Lung (tissue), 11 donors: ENCODE measurements at regions not wholly inside any gene's neighbourhood (a gene's known extent, or its start where the extent isn't known, plus 50 kb on each side); places are given as distances from the start of the nearest gene placed in this dataset.
A peak's percentile ranks its signal among the peaks of the same experiment; 100 is the strongest.

Source experiments
- ATAC-seq: fragments of 200-7000 bp; cut with Tn5 transposase; one replicate; pipeline ENCODE4 v1.9.1; 2020; ENCODE audit warnings: moderate number of reproducible peaks; ENCODE audit not compliant: insufficient read depth, low FRiP score
- DNase-seq, 3 donors: peaks; one replicate each; pipeline ENCODE4 v3.0.0-alpha.2; 2013 to 2017
- H3K27ac ChIP-seq, 2 donors: one replicate each; pipeline ENCODE4 v1.5.1; 2013; ENCODE audit warnings: mild to moderate bottlenecking in 2 of 2, moderate library complexity in 2 of 2, control low read depth in 1 of 2, inconsistent platforms in 1 of 2, low read depth in 1 of 2, low read length in 1 of 2
- H3K27me3 ChIP-seq, 3 donors: one replicate each; pipeline ENCODE4 v1.5.1; 2013; ENCODE audit warnings: low read length in 2 of 3; ENCODE audit not compliant: control insufficient read depth in 3 of 3, insufficient read depth in 3 of 3
- H3K36me3 ChIP-seq, 4 donors: one replicate each; pipeline ENCODE4 v1.5.1; 2013; ENCODE audit warnings: low read length in 4 of 4, mild to moderate bottlenecking in 1 of 4, moderate library complexity in 1 of 4; ENCODE audit not compliant: control insufficient read depth in 4 of 4, insufficient read depth in 4 of 4
- H3K4me1 ChIP-seq, 5 donors: one replicate each; pipeline ENCODE4 v1.5.1; 2013; ENCODE audit warnings: low read length in 5 of 5, mild to moderate bottlenecking in 2 of 5, moderate library complexity in 1 of 5; ENCODE audit not compliant: control insufficient read depth in 5 of 5, insufficient read depth in 5 of 5
- H3K4me3 ChIP-seq: one replicate; pipeline ENCODE4 v1.5.1; 2013; ENCODE audit warnings: mild to moderate bottlenecking, control low read depth, moderate library complexity
- H3K9ac ChIP-seq, 2 donors: one replicate each; pipeline ENCODE4 v1.5.1; 2013; ENCODE audit warnings: low read length in 2 of 2, control low read depth in 1 of 2; ENCODE audit not compliant: insufficient read depth in 1 of 2
- H3K9me3 ChIP-seq, 4 donors: one replicate each; pipeline ENCODE4 v1.5.1; 2013; ENCODE audit warnings: low read length in 3 of 4, mild to moderate bottlenecking in 1 of 4, moderate library complexity in 1 of 4; ENCODE audit not compliant: control insufficient read depth in 4 of 4, insufficient read depth in 3 of 4
- WGBS, 2 donors: extraction: QIAGEN DNeasy Blood & Tissue Kit; methylation state at CpG; one replicate each; pipeline ENCODE4 v1.1.7; 2013; 5-methylcytosine and 5-hydroxymethylcytosine counted together
- TF ChIP-seq, protein P1 (sequence below): IDR thresholded peaks from 2 replicates; pipeline ENCODE4 v1.5.1; 2012; ENCODE audit warnings: mild to moderate bottlenecking; ENCODE audit errors: control extremely low read depth, extremely low read depth
- donor health status: control.
- donor health status: control.
- donor health status: Bipolar disorder and iron deficiency.
- donor health status: healthy.
- donor health status: DM: yes; HTN: yes; CAD: no.

DNA sequence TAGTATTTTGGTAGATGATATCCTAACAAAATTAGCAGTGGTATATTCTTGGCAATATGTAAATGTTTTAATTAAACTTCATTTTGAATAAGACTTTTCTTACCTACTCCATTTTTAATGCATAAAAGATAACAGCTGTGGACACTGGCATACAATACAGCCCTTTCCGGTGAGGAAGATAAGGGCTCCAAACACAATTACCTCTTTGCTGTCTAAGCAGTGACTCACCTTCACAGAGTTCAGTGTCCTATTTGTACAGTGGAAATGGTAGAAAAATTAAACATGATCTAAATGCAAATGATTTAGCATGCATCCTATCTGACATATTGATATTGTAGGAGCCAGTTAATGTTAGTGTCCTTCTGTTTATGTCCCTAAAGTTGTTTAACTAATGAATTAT, 969.4 kb downstream of the PLOD2 start:
- Histone ChIP-seq H3K9me3 (no peaks in the 10 kb centered on the region), H3K9ac (no peak overlapping the region), H3K36me3 (no peaks in the 10 kb centered on the region), H3K4me3 (no peak overlapping the region), H3K27me3 (no peaks in the 10 kb centered on the region), H3K27ac (no peak overlapping the region), H3K4me1 (no peaks in the 10 kb centered on the region)
- TF ChIP-seq, protein P1, sequence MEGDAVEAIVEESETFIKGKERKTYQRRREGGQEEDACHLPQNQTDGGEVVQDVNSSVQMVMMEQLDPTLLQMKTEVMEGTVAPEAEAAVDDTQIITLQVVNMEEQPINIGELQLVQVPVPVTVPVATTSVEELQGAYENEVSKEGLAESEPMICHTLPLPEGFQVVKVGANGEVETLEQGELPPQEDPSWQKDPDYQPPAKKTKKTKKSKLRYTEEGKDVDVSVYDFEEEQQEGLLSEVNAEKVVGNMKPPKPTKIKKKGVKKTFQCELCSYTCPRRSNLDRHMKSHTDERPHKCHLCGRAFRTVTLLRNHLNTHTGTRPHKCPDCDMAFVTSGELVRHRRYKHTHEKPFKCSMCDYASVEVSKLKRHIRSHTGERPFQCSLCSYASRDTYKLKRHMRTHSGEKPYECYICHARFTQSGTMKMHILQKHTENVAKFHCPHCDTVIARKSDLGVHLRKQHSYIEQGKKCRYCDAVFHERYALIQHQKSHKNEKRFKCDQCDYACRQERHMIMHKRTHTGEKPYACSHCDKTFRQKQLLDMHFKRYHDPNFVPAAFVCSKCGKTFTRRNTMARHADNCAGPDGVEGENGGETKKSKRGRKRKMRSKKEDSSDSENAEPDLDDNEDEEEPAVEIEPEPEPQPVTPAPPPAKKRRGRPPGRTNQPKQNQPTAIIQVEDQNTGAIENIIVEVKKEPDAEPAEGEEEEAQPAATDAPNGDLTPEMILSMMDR = no peak
- DNase-seq (no peak), ATAC-seq (no peak)
- WGBS, 2 donors = 84 to 91% methylated on average over 1 of the region's 1 CpG

DNA sequence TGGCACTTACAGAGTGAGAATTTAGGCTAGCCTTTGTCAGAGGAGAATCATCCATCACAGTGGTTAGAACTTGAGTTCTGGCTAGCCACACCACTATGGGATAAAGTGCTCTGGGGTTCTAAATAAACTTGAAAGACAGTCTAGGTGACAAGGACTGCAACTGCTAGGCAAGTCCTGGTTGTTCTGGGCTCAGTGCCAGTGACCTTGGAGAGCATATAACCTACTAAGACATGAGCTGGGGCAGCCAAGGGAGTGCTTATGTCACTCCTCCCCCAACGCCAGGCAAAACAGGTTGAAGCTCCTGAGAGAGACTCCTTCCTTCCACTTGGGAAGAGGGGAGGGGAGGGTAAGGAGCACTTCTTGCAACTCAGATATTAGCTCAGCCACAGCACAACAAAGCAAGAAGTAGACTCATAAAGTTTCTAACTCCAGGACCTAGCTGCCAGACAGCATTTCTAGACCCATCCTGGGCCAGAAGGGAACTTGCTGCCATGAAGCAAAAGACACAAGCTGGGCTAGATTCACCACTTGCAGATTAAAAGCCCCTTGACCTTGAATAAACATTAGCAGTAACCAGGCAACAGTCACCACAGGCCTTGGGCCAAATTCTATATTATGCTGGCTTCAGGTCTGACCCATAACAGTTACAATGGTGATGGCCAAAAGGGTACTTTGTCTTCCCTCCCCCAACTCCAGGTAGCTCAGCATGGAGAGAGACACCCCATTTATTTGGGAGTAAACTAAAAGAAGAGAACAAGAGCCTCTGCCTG, 963.7 kb downstream of the PLOD2 start:
- Histone ChIP-seq H3K27me3 (no peaks in the 10 kb centered on the region), H3K36me3 (no peaks in the 10 kb centered on the region), H3K9me3 (no peaks in the 10 kb centered on the region), H3K4me1 (peaks cover 0 to 8% (median 0%) of the 10 kb centered on the region in 5 donors), H3K27ac (no peak overlapping the region), H3K4me3 (no peak overlapping the region), H3K9ac (no peak overlapping the region)
- DNase-seq (peak; percentile 83 to 94 (median 88)), ATAC-seq (no peak)
- WGBS, 2 donors = 37 to 56% methylated on average over 1 of the region's 1 CpG
- TF ChIP-seq, protein P1 = no peak

DNA sequence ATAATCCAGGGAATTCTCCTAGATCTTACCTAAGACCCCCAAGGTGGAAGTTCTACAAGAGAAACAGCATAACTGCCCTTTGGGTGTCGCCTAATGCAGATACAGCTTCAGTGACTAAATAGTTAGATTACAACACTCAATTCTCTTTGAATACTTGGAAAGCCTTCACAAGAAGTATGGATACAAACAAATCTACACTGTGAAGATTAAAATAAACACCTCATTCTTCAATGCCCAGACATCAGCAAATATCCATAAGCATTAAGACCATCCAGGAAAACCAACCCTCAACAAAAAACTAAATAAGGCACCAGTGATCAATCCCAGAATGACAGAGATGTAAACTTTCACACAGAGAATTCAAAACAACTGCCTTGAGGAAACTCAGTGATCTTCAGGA, 963.2 kb downstream of the PLOD2 start:
- no peak overlapping the region for H3K4me3 ChIP-seq
- TF ChIP-seq, protein P1 = no peak
- no peaks in the 10 kb centered on the region for H3K9me3 ChIP-seq
- H3K36me3 ChIP-seq = no peaks in the 10 kb centered on the region
- DNase-seq (peak in 2 of 3 donors; percentile 88 to 92), ATAC-seq (no peak)
- H3K9ac ChIP-seq = no peak overlapping the region
- H3K4me1 ChIP-seq = peaks cover 0 to 8% (median 0%) of the 10 kb centered on the region in 5 donors
- no peak overlapping the region for H3K27ac ChIP-seq
- H3K27me3 ChIP-seq = no peaks in the 10 kb centered on the region
- WGBS, 2 donors = 52 to 75% methylated on average over 1 of the region's 1 CpG

DNA sequence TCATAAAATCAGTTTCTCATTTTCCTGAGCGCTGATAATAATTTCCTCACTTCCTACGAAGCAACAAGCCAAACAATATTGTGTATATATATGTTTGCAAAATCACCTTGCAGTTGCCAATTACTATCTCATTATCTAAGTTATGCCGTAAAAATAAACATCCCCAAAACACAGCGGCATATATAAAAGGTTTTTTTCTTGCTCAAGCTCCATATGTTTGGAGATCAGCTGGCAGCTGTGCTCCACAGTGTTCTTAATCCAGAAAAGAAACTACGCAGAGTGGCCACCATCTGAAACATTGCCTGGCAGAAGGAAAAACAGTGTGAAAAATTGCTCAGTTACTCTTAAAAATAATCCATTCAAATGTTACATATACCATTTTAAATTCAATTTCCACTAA, 951.4 kb downstream of the PLOD2 start:
- H3K4me3 ChIP-seq = no peak overlapping the region
- 48 to 59% methylated on average over 5 of the region's 5 CpGs for WGBS, 2 donors
- ATAC-seq = no peak

More for the DNA sequence above, 951.4 kb downstream of the PLOD2 start:
- peak; percentile 61 to 92 (median 91) for DNase-seq
- no peaks in the 10 kb centered on the region for H3K36me3 ChIP-seq
- H3K9ac ChIP-seq = no peak overlapping the region
- TF ChIP-seq, protein P1 = no peak
- no peak overlapping the region for H3K27ac ChIP-seq
- peaks cover 0 to 22% (median 0%) of the 10 kb centered on the region in 5 donors for H3K4me1 ChIP-seq
- H3K27me3 ChIP-seq = no peaks in the 10 kb centered on the region
- H3K9me3 ChIP-seq = no peaks in the 10 kb centered on the region
